Testis (tissue), 2 donors: ENCODE measurements at regions not wholly inside any gene's neighbourhood (a gene's known extent, or its start where the extent isn't known, plus 50 kb on each side); places are given as distances from the start of the nearest gene placed in this dataset.

Experiments
- POLR2A ChIP-seq: fragments of 450-650 bp; IDR thresholded peaks from one replicate; pipeline ENCODE4 v1.6.1; 2017; ENCODE audit warnings: antibody characterized with exemption, mild to moderate bottlenecking, moderate library complexity
- TF ChIP-seq, protein P1 (sequence below), 3 experiments: fragments of 450-650 bp in 2 of 3; fragments of 200-600 bp in 1 of 3; sonication (generic) in 1 of 3; IDR thresholded peaks; one replicate each; pipeline ENCODE4 v1.5.1; 2016 to 2019; ENCODE audit warnings: antibody characterized with exemption in 3 of 3, mild to moderate bottlenecking in 2 of 3, moderate library complexity in 1 of 3

DNA sequence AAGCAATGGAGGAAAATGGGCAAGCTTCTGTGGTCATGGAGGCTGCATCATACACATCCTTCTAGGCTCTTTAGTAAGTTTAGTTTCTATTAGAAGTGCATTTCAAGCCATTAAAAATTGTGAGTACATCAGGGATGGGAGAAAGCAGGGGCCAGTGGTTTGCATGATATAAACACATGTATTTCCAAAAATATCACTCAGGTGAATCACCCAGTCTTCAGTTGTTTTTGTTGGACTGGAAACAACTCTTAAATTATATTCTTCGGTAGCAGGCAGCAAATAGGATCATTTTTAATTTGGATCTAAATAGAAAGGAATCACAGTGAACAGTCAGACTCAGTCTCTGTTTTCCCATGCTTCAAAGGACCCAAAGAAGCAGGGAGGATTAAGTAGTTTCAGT, 657.9 kb downstream of the TLR4 start:
- TF ChIP-seq POLR2A: no peak
- TF ChIP-seq, protein P1, sequence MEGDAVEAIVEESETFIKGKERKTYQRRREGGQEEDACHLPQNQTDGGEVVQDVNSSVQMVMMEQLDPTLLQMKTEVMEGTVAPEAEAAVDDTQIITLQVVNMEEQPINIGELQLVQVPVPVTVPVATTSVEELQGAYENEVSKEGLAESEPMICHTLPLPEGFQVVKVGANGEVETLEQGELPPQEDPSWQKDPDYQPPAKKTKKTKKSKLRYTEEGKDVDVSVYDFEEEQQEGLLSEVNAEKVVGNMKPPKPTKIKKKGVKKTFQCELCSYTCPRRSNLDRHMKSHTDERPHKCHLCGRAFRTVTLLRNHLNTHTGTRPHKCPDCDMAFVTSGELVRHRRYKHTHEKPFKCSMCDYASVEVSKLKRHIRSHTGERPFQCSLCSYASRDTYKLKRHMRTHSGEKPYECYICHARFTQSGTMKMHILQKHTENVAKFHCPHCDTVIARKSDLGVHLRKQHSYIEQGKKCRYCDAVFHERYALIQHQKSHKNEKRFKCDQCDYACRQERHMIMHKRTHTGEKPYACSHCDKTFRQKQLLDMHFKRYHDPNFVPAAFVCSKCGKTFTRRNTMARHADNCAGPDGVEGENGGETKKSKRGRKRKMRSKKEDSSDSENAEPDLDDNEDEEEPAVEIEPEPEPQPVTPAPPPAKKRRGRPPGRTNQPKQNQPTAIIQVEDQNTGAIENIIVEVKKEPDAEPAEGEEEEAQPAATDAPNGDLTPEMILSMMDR (IDR thresholded peaks at IDR 0.05): no peak
